WTC11 (cell line): ENCODE measurements at regions not wholly inside any gene's neighbourhood (a gene's known extent, or its start where the extent isn't known, plus 50 kb on each side); places are given as distances from the start of the nearest gene placed in this dataset.
"Not testable (repeated sequence)": the region's sequence is repeated elsewhere in the genome, so short reads cannot be mapped to it uniquely, and the experiment has no call there.

Experiments
- ATF3 ChIP-seq: sonication (generic); formaldehyde crosslinking; conservative IDR thresholded peaks from 2 replicates; pipeline ENCODE4 v1.8.1; 2022; ENCODE audit warnings: mild to moderate bottlenecking, missing genetic modification reagents
- USF1 ChIP-seq: sonication (generic); formaldehyde crosslinking; IDR thresholded peaks from 2 replicates; pipeline ENCODE4 v1.8.0; 2022; ENCODE audit warnings: mild to moderate bottlenecking, missing genetic modification reagents
- TF ChIP-seq, protein P1 (sequence below): fragments of 200-600 bp; IDR thresholded peaks from 2 replicates; pipeline ENCODE4 v1.8.0; 2022; ENCODE audit warnings: antibody characterized with exemption
- TF ChIP-seq, protein P2 (sequence below): sonication (generic); formaldehyde crosslinking; IDR thresholded peaks from 2 replicates; pipeline ENCODE4 v1.8.0; 2022; ENCODE audit warnings: mild to moderate bottlenecking, missing genetic modification reagents

GRCh38 chr2:95707161-95707560 lies 115.4 kb downstream of the TRIM43 start:
- TF ChIP-seq, protein P1, sequence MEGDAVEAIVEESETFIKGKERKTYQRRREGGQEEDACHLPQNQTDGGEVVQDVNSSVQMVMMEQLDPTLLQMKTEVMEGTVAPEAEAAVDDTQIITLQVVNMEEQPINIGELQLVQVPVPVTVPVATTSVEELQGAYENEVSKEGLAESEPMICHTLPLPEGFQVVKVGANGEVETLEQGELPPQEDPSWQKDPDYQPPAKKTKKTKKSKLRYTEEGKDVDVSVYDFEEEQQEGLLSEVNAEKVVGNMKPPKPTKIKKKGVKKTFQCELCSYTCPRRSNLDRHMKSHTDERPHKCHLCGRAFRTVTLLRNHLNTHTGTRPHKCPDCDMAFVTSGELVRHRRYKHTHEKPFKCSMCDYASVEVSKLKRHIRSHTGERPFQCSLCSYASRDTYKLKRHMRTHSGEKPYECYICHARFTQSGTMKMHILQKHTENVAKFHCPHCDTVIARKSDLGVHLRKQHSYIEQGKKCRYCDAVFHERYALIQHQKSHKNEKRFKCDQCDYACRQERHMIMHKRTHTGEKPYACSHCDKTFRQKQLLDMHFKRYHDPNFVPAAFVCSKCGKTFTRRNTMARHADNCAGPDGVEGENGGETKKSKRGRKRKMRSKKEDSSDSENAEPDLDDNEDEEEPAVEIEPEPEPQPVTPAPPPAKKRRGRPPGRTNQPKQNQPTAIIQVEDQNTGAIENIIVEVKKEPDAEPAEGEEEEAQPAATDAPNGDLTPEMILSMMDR: not testable (repeated sequence)
- not testable (repeated sequence) for TF ChIP-seq USF1, ATF3 (CRISPR knock-in tag)
- TF ChIP-seq, protein P2, sequence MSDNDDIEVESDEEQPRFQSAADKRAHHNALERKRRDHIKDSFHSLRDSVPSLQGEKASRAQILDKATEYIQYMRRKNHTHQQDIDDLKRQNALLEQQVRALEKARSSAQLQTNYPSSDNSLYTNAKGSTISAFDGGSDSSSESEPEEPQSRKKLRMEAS (CRISPR knock-in tag): not testable (repeated sequence)
